GM06990 (cell line): ENCODE measurements at regions not wholly inside any gene's neighbourhood (a gene's known extent, or its start where the extent isn't known, plus 50 kb on each side); places are given as distances from the start of the nearest gene placed in this dataset.

Source experiments
- DNase-seq: peaks from one replicate; pipeline ENCODE4 v3.0.0-alpha.2; 2011; ENCODE audit not compliant: insufficient read length; ENCODE audit errors: extremely low read depth
- H3K27me3 ChIP-seq: replicated peaks from 2 replicates; pipeline ENCODE4 v1.6.0; 2011; ENCODE audit warnings: low read length; ENCODE audit not compliant: control insufficient read depth, insufficient read depth
- H3K36me3 ChIP-seq: 2 replicates; pipeline ENCODE4 v1.5.1; 2011; ENCODE audit warnings: low read length; ENCODE audit not compliant: control insufficient read depth, insufficient read depth
- H3K4me3 ChIP-seq: replicated peaks from 2 replicates; pipeline ENCODE4 v1.5.1; 2011; ENCODE audit warnings: low read depth, mild to moderate bottlenecking, control low read depth, low read length
- CTCF ChIP-seq: IDR thresholded peaks from 2 replicates; pipeline ENCODE4 v1.5.1; 2011; ENCODE audit warnings: low read length, control low read depth, mild to moderate bottlenecking, inconsistent platforms; ENCODE audit not compliant: insufficient read depth, poor library complexity, severe bottlenecking

DNA sequence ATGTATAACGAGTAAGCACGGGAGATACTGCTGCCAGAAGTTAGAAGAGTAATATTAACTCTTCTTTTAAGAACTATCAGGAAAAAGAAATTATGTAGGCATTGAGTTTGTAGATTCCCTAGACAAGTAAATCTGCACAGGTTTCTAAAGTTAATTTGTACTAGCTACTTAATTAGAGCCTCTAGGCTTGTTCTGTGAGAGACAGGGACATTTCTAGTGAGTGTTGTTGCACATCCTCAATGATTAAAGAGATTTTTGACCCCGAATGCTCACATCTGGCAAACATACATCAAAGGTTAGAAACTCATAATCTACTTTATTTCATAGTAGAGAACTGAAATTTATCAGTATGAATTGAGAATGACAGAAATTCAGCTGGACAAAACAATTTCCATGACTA is 669.0 kb upstream of the CDH7 start:
- no peak for TF ChIP-seq CTCF
- DNase-seq, result no peak
- no peak overlapping the region for H3K4me3 ChIP-seq
- no peaks in the 10 kb centered on the region for H3K36me3 ChIP-seq
- H3K27me3 ChIP-seq, result no peaks in the 10 kb centered on the region

GRCh38 chr18:65073060-65073550 is 677.7 kb upstream of the CDH7 start:
- Histone ChIP-seq H3K36me3 (no peaks in the 10 kb centered on the region), H3K4me3 (no peak overlapping the region), H3K27me3 (no peaks in the 10 kb centered on the region)
- no peak for TF ChIP-seq CTCF
- no peak for DNase-seq

GRCh38 chr18:65057439-65058083 is 693.3 kb upstream of the CDH7 start:
- no peak for DNase-seq
- H3K36me3 ChIP-seq, result no peaks in the 10 kb centered on the region
- H3K27me3 ChIP-seq, result no peaks in the 10 kb centered on the region
- no peak for TF ChIP-seq CTCF
- H3K4me3 ChIP-seq, result no peak overlapping the region

DNA sequence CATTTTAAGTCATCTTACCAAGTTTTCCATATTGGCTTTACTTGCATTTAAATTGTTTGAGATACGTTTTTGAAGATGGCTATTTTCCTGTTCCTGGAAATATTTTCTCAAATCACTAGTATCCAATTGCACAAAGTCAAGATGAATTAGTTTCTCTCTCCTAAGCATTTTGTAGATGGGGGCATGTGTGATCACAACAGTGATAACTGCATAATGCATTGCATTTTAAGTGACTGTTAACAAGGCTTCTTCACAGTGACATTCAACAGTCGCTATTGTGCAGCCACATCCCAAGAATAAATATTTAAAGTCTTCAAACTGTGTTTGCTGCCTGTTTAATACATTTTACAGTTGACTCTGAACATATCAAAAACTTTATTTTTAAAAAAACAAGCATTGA is 694.2 kb upstream of the CDH7 start:
- no peak for DNase-seq
- no peak for TF ChIP-seq CTCF

DNA sequence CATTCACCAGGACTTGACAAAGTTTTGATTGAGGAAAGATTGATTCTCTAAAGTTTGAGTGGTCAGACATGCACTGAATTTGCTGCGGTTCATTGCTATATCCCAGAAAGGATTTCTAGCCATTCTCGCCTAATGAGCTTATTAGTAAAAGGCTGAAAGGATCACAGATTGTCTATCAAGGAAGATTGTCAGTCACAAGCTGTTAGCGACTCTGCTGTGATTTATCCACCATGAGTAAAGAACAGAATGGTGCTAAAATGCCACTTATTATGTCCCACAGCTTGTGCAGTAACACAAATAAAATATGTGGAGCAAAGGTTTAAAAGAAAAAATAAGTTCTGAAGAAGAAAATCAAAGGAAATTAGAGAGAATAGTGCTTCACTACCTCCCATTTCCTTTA is 701.2 kb upstream of the CDH7 start:
- DNase-seq, result no peak
- Histone ChIP-seq H3K36me3 (no peaks in the 10 kb centered on the region), H3K27me3 (no peaks in the 10 kb centered on the region), H3K4me3 (no peak overlapping the region)
- TF ChIP-seq CTCF, result no peak

More for the DNA sequence above, 694.2 kb upstream of the CDH7 start:
- no peak overlapping the region for H3K4me3 ChIP-seq
- H3K27me3 ChIP-seq, result no peaks in the 10 kb centered on the region
- H3K36me3 ChIP-seq, result no peaks in the 10 kb centered on the region

- Histone ChIP-seq H3K27me3 (no peaks in the 10 kb centered on the region), H3K4me3 (no peak overlapping the region), H3K36me3 (no peaks in the 10 kb centered on the region)
- TF ChIP-seq CTCF, result no peak
- DNase-seq, result no peak
Observed at GRCh38 chr18:65039578-65039977, 711.2 kb upstream of the CDH7 start.
